Left ventricle myocardium inferior (tissue), 1 donor: ENCODE measurements at regions not wholly inside any gene's neighbourhood (a gene's known extent, or its start where the extent isn't known, plus 50 kb on each side); places are given as distances from the start of the nearest gene placed in this dataset.
"Not testable (repeated sequence)": the region's sequence is repeated elsewhere in the genome, so short reads cannot be mapped to it uniquely, and the experiment has no call there.

Experiments used
- DNase-seq: peaks from one replicate; pipeline ENCODE4 v3.0.0-alpha.2; 2020
- H3K27ac ChIP-seq: fragments of 200-600 bp; replicated peaks from 2 replicates; pipeline ENCODE4 v1.8.0; 2021
- H3K27me3 ChIP-seq: fragments of 200-600 bp; 2 replicates; pipeline ENCODE4 v1.8.0; 2021; ENCODE audit warnings: low read depth
- H3K36me3 ChIP-seq: fragments of 200-600 bp; 2 replicates; pipeline ENCODE4 v1.8.0; 2021
- H3K4me1 ChIP-seq: fragments of 200-600 bp; 2 replicates; pipeline ENCODE4 v1.8.0; 2021
- H3K4me3 ChIP-seq: fragments of 200-600 bp; 2 replicates; pipeline ENCODE4 v1.8.0; 2021; ENCODE audit warnings: mild to moderate bottlenecking, moderate library complexity
- H3K9me3 ChIP-seq: fragments of 200-600 bp; replicated peaks from 2 replicates; pipeline ENCODE4 v1.8.0; 2021
- intact Hi-C: fragments of 100-400 bp; cut with micrococcal nuclease; formaldehyde crosslinking; loops from one replicate; pipeline ENCODE4 v1.11.0; 2022
- TF ChIP-seq, protein P1 (sequence below): fragments of 200-600 bp; IDR thresholded peaks from 2 replicates; pipeline ENCODE4 v1.8.0; 2021; ENCODE audit warnings: antibody characterized with exemption, mild to moderate bottlenecking, borderline replicate concordance
- donor health status: DM: no; HTN: yes; CAD: no; lungs with severe emphysema.

DNA sequence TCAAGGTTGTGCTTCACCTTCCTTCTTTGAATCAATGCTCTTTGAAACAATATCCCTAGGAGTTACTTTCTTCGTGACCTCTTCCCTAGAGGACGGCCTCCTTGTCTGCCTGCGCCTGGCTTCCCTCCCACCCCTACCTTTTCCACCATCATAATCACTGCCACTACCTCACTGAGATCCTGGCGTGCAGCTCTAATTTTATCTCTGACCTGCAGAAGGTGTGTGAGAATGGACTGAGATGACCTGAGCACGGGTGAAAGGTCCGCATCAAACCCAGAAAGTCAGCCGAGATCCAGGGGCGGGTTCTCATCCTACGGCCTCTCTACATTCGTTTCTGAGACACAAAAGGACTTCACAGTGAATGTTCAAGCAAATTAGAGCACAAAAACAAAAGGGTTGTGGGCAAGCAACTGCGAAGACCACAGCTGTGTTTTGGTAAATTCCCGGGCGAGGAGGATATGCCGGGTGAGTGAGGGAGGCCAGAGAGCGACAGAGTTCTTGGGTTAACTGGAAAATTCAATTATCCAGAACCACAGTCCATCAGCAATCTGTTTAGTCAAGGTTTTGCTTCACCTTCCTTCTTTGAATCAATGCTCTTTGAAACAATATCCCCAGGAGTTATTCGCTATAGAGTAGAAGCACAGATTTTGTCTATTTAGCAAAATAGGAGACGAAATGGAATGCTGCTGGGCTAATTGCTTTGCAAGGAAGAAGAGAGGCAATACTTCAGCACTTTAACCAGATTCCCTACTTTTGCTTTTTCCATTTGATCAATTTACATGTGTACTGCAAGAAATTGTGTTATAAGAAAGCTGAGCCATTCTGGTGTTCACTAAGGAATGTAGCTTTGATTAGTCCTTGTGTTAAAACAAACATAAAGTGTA, 212.6 kb downstream of the ACKR3 start:
- no peak for DNase-seq
- Histone ChIP-seq H3K4me3 (no peak overlapping the region), H3K9me3 (no peaks in the 10 kb centered on the region), H3K4me1 (peaks cover 6% of the 10 kb centered on the region), H3K27me3 (no peaks in the 10 kb centered on the region), H3K27ac (no peak overlapping the region), H3K36me3 (no peaks in the 10 kb centered on the region)
- intact Hi-C loops, result no loop called here
- TF ChIP-seq, protein P1, sequence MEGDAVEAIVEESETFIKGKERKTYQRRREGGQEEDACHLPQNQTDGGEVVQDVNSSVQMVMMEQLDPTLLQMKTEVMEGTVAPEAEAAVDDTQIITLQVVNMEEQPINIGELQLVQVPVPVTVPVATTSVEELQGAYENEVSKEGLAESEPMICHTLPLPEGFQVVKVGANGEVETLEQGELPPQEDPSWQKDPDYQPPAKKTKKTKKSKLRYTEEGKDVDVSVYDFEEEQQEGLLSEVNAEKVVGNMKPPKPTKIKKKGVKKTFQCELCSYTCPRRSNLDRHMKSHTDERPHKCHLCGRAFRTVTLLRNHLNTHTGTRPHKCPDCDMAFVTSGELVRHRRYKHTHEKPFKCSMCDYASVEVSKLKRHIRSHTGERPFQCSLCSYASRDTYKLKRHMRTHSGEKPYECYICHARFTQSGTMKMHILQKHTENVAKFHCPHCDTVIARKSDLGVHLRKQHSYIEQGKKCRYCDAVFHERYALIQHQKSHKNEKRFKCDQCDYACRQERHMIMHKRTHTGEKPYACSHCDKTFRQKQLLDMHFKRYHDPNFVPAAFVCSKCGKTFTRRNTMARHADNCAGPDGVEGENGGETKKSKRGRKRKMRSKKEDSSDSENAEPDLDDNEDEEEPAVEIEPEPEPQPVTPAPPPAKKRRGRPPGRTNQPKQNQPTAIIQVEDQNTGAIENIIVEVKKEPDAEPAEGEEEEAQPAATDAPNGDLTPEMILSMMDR, result no peak

DNA sequence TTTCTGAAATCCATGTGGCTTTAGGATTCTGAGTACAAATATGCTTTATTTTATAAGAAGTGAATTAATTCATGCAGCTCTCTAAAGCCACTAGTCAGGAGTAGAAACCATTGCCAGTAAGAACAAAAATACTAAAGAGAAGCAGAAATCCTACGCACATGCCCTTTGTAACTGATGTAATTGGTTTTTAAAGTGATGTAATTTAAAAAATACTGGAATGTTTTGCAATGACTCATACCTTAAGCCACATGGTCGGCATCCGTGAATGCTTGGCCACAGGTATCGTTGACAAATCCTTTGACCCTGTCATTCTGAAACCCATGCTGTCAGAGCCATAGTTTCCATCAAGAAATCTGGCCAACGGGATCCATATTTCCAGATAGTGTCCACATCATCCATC, 213.3 kb downstream of the ACKR3 start:
- TF ChIP-seq, protein P1, result no peak
- no peaks in the 10 kb centered on the region for H3K9me3 ChIP-seq
- no peak overlapping the region for H3K27ac ChIP-seq
- DNase-seq, result no peak
- H3K4me3 ChIP-seq, result no peak overlapping the region
- no peaks in the 10 kb centered on the region for H3K27me3 ChIP-seq
- intact Hi-C loops, result no loop called here
- H3K36me3 ChIP-seq, result no peaks in the 10 kb centered on the region
- peaks cover 6% of the 10 kb centered on the region for H3K4me1 ChIP-seq

DNA sequence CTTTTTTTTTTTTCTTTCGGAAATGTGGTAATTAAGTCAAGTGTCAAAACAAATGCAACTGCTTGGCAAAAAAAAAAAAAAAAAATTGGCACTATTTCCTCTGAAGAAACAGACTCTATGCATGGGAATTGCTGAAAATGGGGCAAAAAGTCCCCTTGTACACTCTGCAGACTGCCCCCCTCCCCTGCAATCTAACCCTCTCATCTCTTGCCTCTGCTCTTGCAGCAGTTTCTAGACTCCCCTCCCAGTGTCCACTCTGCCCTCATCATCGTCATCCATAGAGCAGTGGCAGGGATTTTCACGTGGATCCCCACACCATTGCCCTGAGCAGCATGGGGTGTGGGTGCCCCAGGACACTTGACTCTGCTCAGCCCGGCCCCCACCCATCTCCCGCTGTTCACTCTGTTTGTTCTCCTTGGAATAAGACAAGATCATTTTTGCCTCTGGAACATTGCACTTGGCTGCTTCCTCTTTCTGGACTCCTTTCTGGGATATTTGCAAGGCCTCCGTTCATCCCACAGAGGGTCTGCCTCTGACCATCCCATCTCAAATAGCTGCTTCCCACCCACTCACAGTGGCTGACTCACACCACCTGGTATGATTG, 213.9 kb downstream of the ACKR3 start:
- H3K4me3 ChIP-seq, result no peak overlapping the region
- no peaks in the 10 kb centered on the region for H3K36me3 ChIP-seq
- intact Hi-C loops, result no loop called here
- no peaks in the 10 kb centered on the region for H3K9me3 ChIP-seq
- no peaks in the 10 kb centered on the region for H3K27me3 ChIP-seq
- DNase-seq, result no peak
- TF ChIP-seq, protein P1, result no peak
- no peak overlapping the region for H3K27ac ChIP-seq
- peaks cover 6% of the 10 kb centered on the region for H3K4me1 ChIP-seq

DNA sequence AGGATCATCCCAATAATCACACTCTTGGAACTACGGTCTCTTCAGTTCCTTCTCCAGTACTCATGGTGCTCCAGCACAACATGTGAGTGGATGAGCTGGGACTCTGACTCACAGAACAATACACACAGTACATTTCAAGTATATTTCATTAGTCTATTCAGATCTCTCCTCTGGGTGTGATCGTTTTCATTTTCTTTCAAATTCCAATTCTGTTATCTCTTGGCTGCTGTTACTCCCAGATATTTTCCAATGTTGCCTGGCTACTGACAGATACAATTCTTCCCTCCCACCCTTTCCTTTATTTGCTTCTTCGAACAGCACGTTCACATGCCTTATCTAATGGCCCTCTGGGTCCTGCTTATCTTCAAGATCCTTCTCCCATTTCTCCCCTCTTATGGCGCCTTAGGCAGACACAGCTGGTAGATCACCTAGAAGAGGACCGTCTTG, 216.0 kb downstream of the ACKR3 start:
- no peak for DNase-seq
- Histone ChIP-seq H3K36me3 (no peaks in the 10 kb centered on the region), H3K4me3 (no peak overlapping the region), H3K27ac (peak overlapping the region; percentile 27), H3K27me3 (no peaks in the 10 kb centered on the region), H3K4me1 (peaks cover 6% of the 10 kb centered on the region), H3K9me3 (no peaks in the 10 kb centered on the region)
- intact Hi-C loops, result no loop called here
- TF ChIP-seq, protein P1, result no peak

DNA sequence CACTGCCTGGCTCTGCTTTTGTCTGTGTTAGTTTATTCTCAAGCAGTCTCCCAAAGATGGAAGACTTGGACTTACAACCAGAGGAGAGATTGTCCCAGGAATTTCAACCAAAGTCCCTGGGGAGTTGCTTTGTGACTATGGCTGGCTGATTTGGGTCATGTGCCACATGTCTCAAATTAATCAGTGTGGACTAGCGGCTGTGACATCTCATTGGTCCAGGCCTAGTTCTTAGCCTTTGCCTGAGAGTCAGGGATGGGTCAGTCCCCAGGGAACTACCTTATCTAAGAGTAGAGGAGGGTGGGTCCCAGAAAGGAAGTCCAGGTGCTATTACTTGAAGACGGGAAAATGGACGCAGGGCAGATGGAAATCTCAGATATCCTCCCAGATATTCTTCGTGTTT, 217.1 kb downstream of the ACKR3 start:
- Histone ChIP-seq H3K27ac (no peak overlapping the region), H3K27me3 (no peaks in the 10 kb centered on the region), H3K4me1 (peaks cover 6% of the 10 kb centered on the region), H3K9me3 (no peaks in the 10 kb centered on the region), H3K36me3 (no peaks in the 10 kb centered on the region), H3K4me3 (no peak overlapping the region)
- no peak for DNase-seq
- TF ChIP-seq, protein P1, result no peak
- intact Hi-C loops, result no loop called here

DNA sequence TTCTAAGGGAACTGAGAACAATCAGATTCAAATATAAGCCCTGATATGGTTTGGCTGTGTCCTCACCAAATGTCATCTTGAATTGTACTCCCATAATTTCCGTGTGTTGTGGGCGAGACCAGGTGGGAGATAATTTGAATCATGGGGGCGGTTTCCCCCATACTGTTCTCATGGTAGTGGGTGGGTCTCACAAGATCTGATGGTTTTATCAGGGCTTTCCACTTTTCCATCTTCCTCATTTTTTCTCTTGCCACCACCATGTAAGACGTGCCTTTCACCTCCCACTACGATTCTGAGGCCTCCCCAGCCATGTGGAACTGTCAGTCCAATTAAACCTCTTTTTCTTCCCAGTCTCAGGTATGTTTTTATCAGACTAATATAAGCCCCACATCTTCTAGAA, 217.8 kb downstream of the ACKR3 start:
- DNase-seq, H3K9me3 ChIP-seq, H3K36me3 ChIP-seq, H3K27me3 ChIP-seq, H3K27ac ChIP-seq, intact Hi-C loops, H3K4me1 ChIP-seq, H3K4me3 ChIP-seq: not testable (repeated sequence)
